Body of pancreas (tissue), 4 donors: ENCODE measurements at regions not wholly inside any gene's neighbourhood (a gene's known extent, or its start where the extent isn't known, plus 50 kb on each side); places are given as distances from the start of the nearest gene placed in this dataset.

Source experiments
- ATAC-seq: fragments of 150-250 bp; one replicate; pipeline ENCODE4 v1.9.1; 2016
- DNase-seq, 4 donors: peaks; one replicate each; pipeline ENCODE4 v3.0.0-alpha.2; 2019
- H3K27ac ChIP-seq, 4 donors: fragments of 200-600 bp; sonication (generic); 1 replicate in 3 of 4; 2 replicates in 1 of 4; pipeline versions ENCODE4 v1.5.1 to v1.6.1; 2016 to 2019; ENCODE audit warnings: mild to moderate bottlenecking in 1 of 4, mixed read lengths in 1 of 4, moderate library complexity in 1 of 4
- H3K27me3 ChIP-seq, 2 donors: fragments of 200-600 bp; sonication (generic); one replicate each; pipeline ENCODE4 v1.6.0; 2016; ENCODE audit warnings: mild to moderate bottlenecking in 1 of 2
- H3K36me3 ChIP-seq, 2 donors: fragments of 200-600 bp; sonication (generic); replicated peaks in 1 of 2; 2 replicates each; pipeline ENCODE4 v1.5.1; 2016; ENCODE audit warnings: low read depth in 2 of 2; ENCODE audit not compliant: insufficient read depth in 1 of 2
- H3K4me1 ChIP-seq: fragments of 200-600 bp; sonication (generic); one replicate; pipeline ENCODE4 v1.6.0; 2016
- H3K4me3 ChIP-seq, 2 donors: fragments of 200-600 bp; sonication (generic); 1 replicate in 1 of 2; 2 replicates in 1 of 2; pipeline ENCODE4 v1.5.1; 2016 to 2019
- H3K9me3 ChIP-seq, 3 donors: fragments of 200-600 bp; sonication (generic); 1 replicate in 2 of 3; 2 replicates in 1 of 3; pipeline ENCODE4 v1.5.1; 2016
- POLR2A ChIP-seq, 3 donors: fragments of 450-650 bp; IDR thresholded peaks; one replicate each; pipeline ENCODE4 v1.6.1; 2016; ENCODE audit warnings: antibody characterized with exemption in 3 of 3, mild to moderate bottlenecking in 2 of 3
- WGBS, 2 donors: methylation state at CpG; one replicate each; pipeline ENCODE4 v1.1.5; 2017; 5-methylcytosine and 5-hydroxymethylcytosine counted together
- intact Hi-C: fragments of 100-400 bp; cut with DNase I; formaldehyde crosslinking; loops from one replicate; pipeline ENCODE4 v1.15.1; 2023
- TF ChIP-seq, protein P1 (sequence below), 7 experiments: fragments of 450-650 bp in 4 of 7; fragments of 200-600 bp in 3 of 7; sonication (generic) in 3 of 7; IDR thresholded peaks; one replicate each; pipeline ENCODE4 v1.5.1; 2016 to 2019; ENCODE audit warnings: antibody characterized with exemption in 7 of 7

DNA sequence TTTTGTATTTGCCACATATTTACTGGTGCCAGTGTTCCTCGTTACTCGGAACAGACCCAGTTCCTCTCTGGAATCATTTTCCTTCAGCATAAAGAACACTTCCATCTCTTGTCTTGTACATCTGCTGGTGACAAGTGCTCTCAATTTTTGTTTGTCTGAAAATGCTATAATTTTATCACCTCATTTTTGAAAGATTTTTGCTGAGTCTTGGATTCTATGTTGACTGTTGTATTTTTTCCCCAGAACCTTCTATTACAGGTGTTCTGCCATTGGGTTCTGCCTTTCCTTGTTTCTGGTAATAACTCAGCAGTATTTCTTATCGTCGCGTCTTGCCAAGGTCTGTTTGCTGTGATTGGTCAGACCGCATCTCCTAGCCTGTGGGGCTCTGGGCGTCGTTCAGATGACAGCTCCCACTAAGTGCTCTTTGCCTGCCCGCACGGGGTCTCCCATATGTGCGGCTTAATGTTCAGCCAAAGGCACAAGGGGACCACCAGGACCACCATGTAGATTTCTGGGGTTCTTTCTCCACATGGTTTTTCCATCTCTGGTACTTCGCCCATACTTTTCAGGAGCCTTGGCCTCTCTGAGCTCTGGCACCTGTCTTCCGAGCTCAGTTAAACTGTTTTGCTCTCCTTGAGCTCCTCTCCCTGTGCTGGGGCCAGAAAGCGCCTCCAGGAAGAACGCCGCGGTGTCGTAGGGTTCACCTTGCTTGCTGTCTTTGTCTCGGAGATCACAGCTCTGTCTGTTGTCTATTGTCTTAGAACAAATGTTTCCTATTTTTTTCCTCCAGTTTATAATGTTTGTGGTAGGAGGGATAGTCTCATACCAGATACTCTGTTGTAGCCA, 80.0 kb downstream of the METRNL start:
- no peak overlapping the region for H3K4me3 ChIP-seq
- no peaks in the 10 kb centered on the region for H3K36me3 ChIP-seq
- DNase-seq = peak in 1 of 4 donors; percentile 3
- ATAC-seq = no peak
- no peaks in the 10 kb centered on the region for H3K9me3 ChIP-seq
- no peak overlapping the region for H3K27ac ChIP-seq
- 73 to 80% methylated on average over 19 of the region's 19 CpGs for WGBS, 2 donors
- TF ChIP-seq, protein P1, sequence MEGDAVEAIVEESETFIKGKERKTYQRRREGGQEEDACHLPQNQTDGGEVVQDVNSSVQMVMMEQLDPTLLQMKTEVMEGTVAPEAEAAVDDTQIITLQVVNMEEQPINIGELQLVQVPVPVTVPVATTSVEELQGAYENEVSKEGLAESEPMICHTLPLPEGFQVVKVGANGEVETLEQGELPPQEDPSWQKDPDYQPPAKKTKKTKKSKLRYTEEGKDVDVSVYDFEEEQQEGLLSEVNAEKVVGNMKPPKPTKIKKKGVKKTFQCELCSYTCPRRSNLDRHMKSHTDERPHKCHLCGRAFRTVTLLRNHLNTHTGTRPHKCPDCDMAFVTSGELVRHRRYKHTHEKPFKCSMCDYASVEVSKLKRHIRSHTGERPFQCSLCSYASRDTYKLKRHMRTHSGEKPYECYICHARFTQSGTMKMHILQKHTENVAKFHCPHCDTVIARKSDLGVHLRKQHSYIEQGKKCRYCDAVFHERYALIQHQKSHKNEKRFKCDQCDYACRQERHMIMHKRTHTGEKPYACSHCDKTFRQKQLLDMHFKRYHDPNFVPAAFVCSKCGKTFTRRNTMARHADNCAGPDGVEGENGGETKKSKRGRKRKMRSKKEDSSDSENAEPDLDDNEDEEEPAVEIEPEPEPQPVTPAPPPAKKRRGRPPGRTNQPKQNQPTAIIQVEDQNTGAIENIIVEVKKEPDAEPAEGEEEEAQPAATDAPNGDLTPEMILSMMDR (IDR thresholded peaks at IDR 0.05) = no peak
- no peak for TF ChIP-seq POLR2A (IDR thresholded peaks at IDR 0.05)
- H3K27me3 ChIP-seq = no peaks in the 10 kb centered on the region
- H3K4me1 ChIP-seq = no peaks in the 10 kb centered on the region
- intact Hi-C loops = no loop called here

DNA sequence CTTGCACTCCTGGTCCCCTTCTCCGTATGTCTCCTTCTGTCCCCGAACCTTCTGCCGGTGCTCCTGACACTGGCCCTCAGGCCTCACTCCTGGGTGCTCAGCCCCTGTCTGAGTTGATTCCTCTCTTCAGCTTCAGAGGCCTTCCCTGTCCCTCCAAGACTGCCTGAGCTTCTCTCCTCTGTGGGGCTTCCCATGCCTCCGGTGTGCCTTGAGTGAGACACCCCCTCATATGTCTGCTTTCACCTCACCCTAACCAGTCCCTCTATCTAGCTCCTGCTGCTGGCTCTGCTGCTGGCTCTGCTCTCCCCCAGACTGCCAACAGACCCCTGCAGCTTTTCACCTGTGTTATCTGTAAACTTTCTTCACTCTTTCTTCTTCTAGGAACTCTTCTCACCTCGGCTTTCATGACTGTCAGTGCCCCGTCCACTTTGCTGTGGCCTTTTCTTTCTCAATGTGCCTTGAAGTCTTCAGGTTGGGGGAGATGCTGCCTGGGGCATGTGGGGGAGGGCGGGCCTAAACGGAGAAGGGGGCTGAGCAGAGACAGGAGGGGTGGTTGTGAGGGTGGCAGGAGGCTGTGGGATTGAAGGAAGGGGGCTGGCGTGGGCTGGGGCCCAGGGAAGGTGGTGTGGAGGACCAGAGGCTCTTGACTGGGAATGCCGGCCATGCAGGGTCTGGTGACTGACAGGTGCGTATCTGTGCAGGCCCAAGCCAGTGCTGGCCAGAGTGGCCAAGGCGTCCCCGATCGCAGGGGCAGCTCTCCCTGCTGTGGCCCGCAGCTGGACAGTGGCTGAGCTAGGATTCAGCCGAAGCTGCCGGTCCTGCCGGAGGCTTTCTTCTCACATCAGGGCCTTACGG, 81.3 kb downstream of the METRNL start:
- Histone ChIP-seq H3K4me3 (no peak overlapping the region), H3K27me3 (no peaks in the 10 kb centered on the region), H3K9me3 (no peaks in the 10 kb centered on the region), H3K36me3 (no peaks in the 10 kb centered on the region), H3K4me1 (no peaks in the 10 kb centered on the region), H3K27ac (no peak overlapping the region)
- TF ChIP-seq, protein P1 (IDR thresholded peaks at IDR 0.05) = no peak
- no peak for TF ChIP-seq POLR2A (IDR thresholded peaks at IDR 0.05)
- intact Hi-C loops = no loop called here
- WGBS, 2 donors = 75 to 84% methylated on average over 11 to 19 of the region's 19 CpGs
- DNase-seq (no peak), ATAC-seq (no peak)

DNA sequence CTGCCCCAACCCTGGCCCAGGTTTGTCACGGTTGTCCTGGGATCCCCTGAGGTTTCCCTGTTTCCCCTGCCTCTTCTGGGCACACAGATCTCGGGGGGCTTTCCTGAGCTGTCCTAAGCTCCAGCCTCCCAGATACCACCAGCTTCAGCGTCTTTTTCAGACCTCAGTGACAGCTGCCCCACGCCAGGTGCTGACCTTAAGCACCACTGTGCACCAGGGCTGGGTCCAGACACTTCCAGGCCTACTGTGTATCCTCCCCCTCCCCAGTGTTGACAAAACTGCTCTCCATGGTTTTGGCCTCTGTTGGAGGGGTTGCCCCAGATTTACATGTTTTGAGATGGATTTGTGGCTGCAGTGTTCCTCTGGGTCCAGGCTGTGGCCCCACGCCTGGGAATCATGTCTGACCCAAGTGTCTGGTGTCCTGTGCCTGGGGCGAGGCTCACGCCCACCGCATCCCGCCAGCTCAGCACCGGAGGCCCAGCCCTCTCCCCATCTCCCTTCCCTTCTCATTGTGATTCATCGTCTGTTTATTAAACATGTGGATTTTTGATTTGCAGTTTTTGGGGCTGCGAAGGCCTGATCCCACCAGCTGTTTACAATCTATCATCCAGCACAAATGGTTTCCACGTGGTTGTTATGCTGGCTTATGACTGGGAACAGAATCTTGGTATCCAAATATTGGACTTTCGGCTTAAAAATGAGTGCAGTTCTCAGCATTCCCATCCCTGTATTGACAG, 82.1 kb downstream of the METRNL start:
- intact Hi-C loops = no loop called here
- H3K9me3 ChIP-seq = no peaks in the 10 kb centered on the region
- no peak overlapping the region for H3K4me3 ChIP-seq
- H3K27me3 ChIP-seq = no peaks in the 10 kb centered on the region
- peak in 2 of 4 donors; percentile 0 to 6 for DNase-seq
- no peaks in the 10 kb centered on the region for H3K4me1 ChIP-seq
- 77 to 88% methylated on average over 14 of the region's 14 CpGs for WGBS, 2 donors
- no peaks in the 10 kb centered on the region for H3K36me3 ChIP-seq
- ATAC-seq = no peak
- no peak for TF ChIP-seq POLR2A (IDR thresholded peaks at IDR 0.05)
- TF ChIP-seq, protein P1 (IDR thresholded peaks at IDR 0.05) = no peak
- H3K27ac ChIP-seq = no peak overlapping the region

DNA sequence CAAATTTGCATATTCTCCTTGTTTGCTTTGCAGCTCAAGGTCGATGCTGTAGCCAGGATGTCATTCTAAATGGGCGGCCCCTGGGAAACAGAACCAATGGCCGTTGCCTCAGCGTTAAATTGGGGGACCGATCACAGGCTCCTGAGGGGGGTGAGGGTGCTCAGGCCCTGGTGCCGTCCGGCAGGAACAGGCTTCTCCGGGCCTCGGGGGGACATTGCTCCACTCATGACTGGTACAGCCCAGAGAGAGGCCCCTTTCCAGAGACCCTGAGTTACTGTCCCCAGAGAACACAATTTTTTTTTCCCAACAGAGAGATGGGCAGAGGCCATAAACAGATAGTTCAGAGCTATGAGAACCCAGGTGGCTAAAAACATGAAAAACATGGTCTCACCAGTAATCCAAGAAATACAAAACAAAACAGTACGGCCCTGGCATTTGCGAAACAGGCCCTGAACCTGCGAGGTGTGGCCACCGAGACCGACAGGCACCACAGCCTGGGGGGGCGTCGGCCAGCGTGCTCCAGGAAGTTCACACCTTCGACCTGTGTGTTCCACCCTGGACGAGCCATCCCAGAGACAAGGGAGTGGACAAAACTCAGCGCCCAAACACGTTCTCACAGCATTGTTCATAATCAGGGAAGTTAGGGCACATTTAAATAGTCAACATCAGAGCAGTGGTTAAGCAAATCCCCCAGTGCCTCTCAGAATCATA, 82.8 kb downstream of the METRNL start:
- 60 to 69% methylated on average over 20 to 21 of the region's 21 CpGs for WGBS, 2 donors
- DNase-seq (peak in 1 of 4 donors; percentile 3), ATAC-seq (no peak)

More for the DNA sequence above, 82.8 kb downstream of the METRNL start:
- Histone ChIP-seq H3K27ac (no peak overlapping the region), H3K4me3 (no peak overlapping the region), H3K36me3 (no peaks in the 10 kb centered on the region), H3K27me3 (no peaks in the 10 kb centered on the region), H3K9me3 (no peaks in the 10 kb centered on the region), H3K4me1 (no peaks in the 10 kb centered on the region)
- TF ChIP-seq, protein P1 (IDR thresholded peaks at IDR 0.05) = no peak
- no peak for TF ChIP-seq POLR2A (IDR thresholded peaks at IDR 0.05)
- intact Hi-C loops = no loop called here
